ENCODE measurements at regions not wholly inside any gene's neighbourhood (a gene's known extent, or its start where the extent isn't known, plus 50 kb on each side); places are given as distances from the start of the nearest gene placed in this dataset.

DNA sequence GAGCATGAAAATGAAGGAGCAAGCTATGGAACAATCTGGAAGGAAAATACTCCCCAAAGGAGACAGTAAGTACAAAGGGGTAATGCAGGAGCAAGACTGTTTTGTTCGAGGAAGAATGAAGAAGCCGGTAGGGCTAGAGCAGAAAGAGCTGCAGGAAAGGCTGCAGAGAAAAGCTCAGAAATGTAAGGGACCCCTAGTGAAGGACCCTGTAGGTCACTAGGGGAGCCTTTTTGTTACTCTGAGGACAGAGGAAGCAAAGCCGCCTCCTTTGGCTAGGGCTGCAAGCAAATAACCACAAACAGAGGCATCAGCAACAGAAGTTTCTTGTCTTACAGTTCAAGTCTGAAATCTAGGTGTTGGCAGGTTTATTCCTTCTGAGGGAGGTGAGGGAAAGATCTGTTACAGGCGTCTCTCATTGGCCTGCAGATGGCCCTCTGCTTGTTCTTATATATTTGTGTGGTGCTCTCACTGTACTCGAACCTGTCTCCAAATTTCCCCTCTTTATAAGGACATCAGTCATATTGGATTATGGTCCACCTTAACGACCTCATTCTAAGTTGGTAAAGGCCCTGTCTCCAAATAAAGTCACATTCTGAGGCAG is 362.3 kb downstream of the COG6 start:
- H3K27ac Mint-ChIP-seq, result no peak overlapping the region
- H3K36me3 Mint-ChIP-seq (ENCODE audit: insufficient read depth), result no peaks in the 10 kb centered on the region
- no peaks in the 10 kb centered on the region for H3K9me3 Mint-ChIP-seq (ENCODE audit: low read depth)
- no peak for DNase-seq (ENCODE audit: low spot score, unreplicated experiment)
- peaks cover 1% of the 10 kb centered on the region for H3K4me1 Mint-ChIP-seq (ENCODE audit: low read depth)
- no peak overlapping the region for H3K4me3 Mint-ChIP-seq (ENCODE audit: low read depth)
- TF ChIP-seq, protein P1, sequence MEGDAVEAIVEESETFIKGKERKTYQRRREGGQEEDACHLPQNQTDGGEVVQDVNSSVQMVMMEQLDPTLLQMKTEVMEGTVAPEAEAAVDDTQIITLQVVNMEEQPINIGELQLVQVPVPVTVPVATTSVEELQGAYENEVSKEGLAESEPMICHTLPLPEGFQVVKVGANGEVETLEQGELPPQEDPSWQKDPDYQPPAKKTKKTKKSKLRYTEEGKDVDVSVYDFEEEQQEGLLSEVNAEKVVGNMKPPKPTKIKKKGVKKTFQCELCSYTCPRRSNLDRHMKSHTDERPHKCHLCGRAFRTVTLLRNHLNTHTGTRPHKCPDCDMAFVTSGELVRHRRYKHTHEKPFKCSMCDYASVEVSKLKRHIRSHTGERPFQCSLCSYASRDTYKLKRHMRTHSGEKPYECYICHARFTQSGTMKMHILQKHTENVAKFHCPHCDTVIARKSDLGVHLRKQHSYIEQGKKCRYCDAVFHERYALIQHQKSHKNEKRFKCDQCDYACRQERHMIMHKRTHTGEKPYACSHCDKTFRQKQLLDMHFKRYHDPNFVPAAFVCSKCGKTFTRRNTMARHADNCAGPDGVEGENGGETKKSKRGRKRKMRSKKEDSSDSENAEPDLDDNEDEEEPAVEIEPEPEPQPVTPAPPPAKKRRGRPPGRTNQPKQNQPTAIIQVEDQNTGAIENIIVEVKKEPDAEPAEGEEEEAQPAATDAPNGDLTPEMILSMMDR (IDR thresholded peaks at IDR 0.05; ENCODE audit: unreplicated experiment), result no peak
- H3K27me3 Mint-ChIP-seq, result no peaks in the 10 kb centered on the region

DNA sequence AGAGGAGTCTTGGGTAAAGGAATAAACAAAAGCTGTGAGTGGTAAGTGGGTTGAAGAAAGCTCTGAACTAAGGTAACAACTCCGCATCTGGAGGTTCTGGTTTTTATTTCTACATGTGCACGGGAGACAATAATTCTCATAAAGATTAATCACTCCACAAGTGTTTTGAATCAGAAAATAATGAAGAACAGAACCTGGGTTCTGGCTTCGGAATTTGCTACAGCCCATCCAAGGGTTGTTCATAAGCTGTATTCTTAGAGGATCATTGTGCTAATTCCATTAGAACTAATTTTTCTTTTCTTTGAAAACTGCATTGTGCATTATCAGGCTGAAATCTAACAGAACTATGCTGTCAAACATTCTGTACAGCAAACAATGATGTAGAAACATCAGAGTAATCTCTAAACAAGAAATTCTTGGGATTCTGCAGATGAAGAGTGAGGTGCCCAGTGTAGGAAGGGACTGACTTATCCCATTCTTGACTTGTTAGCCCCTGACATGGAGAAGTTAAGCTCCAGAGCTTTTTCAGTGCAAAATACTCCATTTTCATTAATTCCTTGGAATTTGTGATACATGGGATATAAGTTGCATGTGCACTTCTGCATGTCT is 368.2 kb downstream of the COG6 start:
- Mint-ChIP-seq H3K9me3 (ENCODE audit: low read depth) (peaks cover 4% of the 10 kb centered on the region), H3K4me1 (ENCODE audit: low read depth) (no peaks in the 10 kb centered on the region), H3K36me3 (ENCODE audit: insufficient read depth) (no peaks in the 10 kb centered on the region), H3K27ac (no peak overlapping the region), H3K4me3 (ENCODE audit: low read depth) (no peak overlapping the region), H3K27me3 (no peaks in the 10 kb centered on the region)
- TF ChIP-seq, protein P1 (IDR thresholded peaks at IDR 0.05; ENCODE audit: unreplicated experiment), result no peak
- DNase-seq (ENCODE audit: low spot score, unreplicated experiment), result no peak

DNA sequence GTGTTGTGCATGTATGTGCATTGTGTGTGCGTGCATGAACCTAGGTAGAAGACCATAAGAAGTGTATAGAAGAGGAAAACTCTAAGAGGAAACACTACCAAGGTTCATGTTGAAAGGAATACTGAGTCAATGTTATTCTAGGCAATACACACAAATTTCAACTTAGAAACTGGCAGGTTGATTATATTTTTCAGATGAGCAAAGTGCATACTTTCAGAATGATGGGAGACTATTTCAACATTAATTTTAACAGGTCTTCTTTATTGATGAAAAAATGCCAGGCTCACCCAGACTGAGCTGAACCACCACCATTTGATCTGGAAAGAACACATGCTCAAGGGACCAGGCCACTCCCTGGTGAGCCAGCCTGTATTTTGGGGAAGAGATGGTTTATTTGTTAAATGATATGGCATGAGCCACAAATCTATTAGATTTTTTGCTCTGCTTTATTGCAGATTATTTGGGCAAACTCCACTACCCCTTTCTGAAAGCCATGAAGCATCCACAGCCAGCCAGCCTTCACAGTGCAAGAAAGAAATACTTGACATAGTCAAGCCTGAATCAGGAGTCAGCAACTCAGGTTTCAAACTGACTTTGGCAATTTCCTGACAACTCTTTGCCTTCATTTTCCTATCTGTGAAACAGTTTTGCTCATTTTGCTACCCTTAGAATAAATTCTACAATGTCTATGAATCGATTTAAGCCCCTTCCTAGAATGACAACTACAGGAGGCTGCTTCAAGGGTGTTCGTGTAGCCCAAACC is 368.9 kb downstream of the COG6 start:
- H3K9me3 Mint-ChIP-seq (ENCODE audit: low read depth), result peaks cover 7% of the 10 kb centered on the region
- no peak overlapping the region for H3K4me3 Mint-ChIP-seq (ENCODE audit: low read depth)
- DNase-seq (ENCODE audit: low spot score, unreplicated experiment), result no peak
- H3K36me3 Mint-ChIP-seq (ENCODE audit: insufficient read depth), result no peaks in the 10 kb centered on the region
- TF ChIP-seq, protein P1 (IDR thresholded peaks at IDR 0.05; ENCODE audit: unreplicated experiment), result no peak
- H3K27me3 Mint-ChIP-seq, result no peaks in the 10 kb centered on the region
- no peak overlapping the region for H3K27ac Mint-ChIP-seq
- no peaks in the 10 kb centered on the region for H3K4me1 Mint-ChIP-seq (ENCODE audit: low read depth)

DNA sequence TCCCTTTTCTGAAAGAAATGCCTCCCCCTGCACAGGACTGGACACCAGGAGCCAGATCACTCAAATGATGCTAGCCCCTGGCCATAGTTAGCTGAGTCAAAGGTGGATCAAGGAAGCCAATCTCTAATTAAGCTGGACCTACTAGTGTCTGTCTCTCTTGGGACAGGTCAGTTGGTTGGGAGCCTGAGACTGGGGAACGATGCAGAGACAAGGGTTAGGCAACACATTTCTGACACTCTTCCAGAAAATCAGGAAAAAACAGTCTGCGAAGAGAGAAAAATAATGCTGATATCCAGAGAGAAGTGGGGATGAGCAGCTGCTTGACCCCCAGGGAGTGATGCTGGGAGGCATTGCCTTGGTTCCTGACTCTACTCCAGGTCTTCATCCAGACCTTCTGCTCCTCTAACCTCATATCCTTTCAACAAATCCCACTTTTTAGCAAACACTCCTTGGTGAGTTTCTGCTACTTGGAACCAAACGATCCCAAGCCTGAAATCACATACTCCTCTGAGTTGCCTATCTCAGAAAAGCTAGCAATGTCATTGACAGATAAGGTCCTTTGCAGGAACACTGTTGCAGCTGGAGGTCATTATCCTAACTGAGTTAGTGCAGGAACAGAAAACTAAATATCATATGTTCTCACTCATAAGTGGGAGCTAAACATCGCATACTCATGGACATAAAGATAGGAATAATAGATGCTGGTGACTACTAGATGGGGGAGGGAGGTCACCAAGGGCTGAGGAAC is 369.7 kb downstream of the COG6 start:
- no peaks in the 10 kb centered on the region for H3K4me1 Mint-ChIP-seq (ENCODE audit: low read depth)
- H3K27ac Mint-ChIP-seq, result no peak overlapping the region
- no peaks in the 10 kb centered on the region for H3K27me3 Mint-ChIP-seq
- peaks cover 7% of the 10 kb centered on the region for H3K9me3 Mint-ChIP-seq (ENCODE audit: low read depth)
- TF ChIP-seq, protein P1 (IDR thresholded peaks at IDR 0.05; ENCODE audit: unreplicated experiment), result no peak
- no peak for DNase-seq (ENCODE audit: low spot score, unreplicated experiment)
- no peak overlapping the region for H3K4me3 Mint-ChIP-seq (ENCODE audit: low read depth)
- H3K36me3 Mint-ChIP-seq (ENCODE audit: insufficient read depth), result no peaks in the 10 kb centered on the region

DNA sequence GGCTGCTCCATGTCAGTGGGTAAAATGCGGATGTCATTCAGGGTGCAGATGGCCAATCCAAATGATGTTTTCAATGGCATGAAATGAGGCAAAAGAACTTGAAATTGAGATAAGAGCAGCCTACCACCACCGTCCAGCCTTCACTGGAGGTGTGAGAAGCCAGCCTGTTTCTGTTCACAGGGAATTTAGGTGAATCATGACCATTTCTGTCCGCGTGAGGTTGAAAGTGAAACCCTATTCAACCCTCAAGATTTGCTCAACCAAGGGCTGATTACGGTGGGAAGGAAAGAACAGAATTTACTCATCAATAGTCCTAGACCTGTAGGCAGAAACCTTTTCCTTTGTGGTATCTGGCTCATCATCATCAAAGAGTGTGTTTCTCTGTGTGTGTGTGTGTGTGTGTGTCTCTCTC is 370.7 kb downstream of the COG6 start:
- TF ChIP-seq, protein P1 (IDR thresholded peaks at IDR 0.05; ENCODE audit: unreplicated experiment), result no peak
- H3K27ac Mint-ChIP-seq, result no peak overlapping the region
- no peaks in the 10 kb centered on the region for H3K4me1 Mint-ChIP-seq (ENCODE audit: low read depth)
- no peak for DNase-seq (ENCODE audit: low spot score, unreplicated experiment)
- H3K9me3 Mint-ChIP-seq (ENCODE audit: low read depth), result peaks cover 7% of the 10 kb centered on the region
- H3K27me3 Mint-ChIP-seq, result no peaks in the 10 kb centered on the region
- no peak overlapping the region for H3K4me3 Mint-ChIP-seq (ENCODE audit: low read depth)
- H3K36me3 Mint-ChIP-seq (ENCODE audit: insufficient read depth), result no peaks in the 10 kb centered on the region
